ENCODE measurements at regions not wholly inside any gene's neighbourhood (a gene's known extent, or its start where the extent isn't known, plus 50 kb on each side); places are given as distances from the start of the nearest gene placed in this dataset.
"Not testable (repeated sequence)": the region's sequence is repeated elsewhere in the genome, so short reads cannot be mapped to it uniquely, and the experiment has no call there.

DNA sequence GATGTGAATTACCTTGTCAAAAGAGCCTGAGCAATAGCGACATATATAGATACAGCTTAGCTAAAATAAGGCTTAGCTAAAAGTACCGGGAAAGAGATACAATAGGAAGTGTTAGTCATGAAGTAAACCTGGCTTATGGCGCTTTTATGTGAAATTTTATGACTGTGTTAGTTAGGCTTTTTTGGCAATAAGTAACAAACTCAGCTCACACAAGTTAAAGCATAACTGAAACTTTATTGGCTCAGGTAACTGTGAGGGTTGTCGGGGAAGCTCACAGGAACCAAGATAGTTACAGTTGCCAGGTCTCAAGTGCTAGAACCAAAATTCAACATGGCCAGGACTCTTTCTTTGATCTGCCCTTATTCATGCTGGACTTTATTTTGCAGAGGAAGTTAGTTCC, 925.0 kb upstream of the GYPC start:
- in situ Hi-C loops (cut with HindIII; ENCODE audit: low sequenced_read_pairs) = no loop called here

DNA sequence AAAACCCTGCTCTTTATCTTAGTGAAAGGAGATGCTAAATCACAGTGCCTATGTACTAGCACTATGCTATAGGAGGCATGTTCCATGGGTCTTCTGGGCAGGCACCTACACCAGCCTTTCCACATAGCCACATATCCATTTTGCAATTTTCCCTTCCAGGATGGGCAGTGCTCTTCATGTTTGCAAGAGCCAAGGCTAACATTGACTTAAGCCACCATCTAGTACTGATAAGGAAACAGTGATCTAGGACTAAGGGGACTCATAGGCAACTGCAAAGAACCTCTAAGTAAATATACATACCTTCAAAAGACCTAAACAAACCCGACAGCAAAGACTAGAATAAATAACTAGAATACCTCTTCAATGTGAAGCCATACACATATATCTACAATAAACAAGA, 919.7 kb upstream of the GYPC start:
- in situ Hi-C loops (cut with HindIII; ENCODE audit: low sequenced_read_pairs) = no loop called here
- DNase-seq (ENCODE audit: low spot score) = no peak

More for the DNA sequence above, 925.0 kb upstream of the GYPC start:
- no peak for DNase-seq (ENCODE audit: low spot score)

DNA sequence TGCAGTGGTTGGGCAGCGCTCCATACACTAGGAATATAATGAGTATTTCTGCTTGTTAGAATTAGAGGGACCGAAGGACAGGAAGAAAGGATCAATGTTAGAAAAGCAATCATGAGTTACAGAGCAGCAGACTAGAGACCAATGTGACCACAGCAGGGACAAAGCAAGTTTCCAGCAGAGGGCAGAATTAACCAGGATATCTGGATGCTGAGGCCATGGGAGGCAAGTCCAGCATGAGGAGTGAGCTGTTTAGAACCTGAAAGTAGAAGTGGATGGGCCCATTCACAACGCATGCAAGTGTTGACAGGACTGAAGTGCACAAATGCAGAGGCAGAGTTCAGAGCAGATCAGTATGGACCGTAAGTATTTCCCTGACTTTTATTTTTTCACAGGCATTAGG, 910.4 kb upstream of the GYPC start:
- in situ Hi-C loops (cut with HindIII; ENCODE audit: low sequenced_read_pairs) = no loop called here
- peak; percentile 14 for DNase-seq (ENCODE audit: low spot score)

DNA sequence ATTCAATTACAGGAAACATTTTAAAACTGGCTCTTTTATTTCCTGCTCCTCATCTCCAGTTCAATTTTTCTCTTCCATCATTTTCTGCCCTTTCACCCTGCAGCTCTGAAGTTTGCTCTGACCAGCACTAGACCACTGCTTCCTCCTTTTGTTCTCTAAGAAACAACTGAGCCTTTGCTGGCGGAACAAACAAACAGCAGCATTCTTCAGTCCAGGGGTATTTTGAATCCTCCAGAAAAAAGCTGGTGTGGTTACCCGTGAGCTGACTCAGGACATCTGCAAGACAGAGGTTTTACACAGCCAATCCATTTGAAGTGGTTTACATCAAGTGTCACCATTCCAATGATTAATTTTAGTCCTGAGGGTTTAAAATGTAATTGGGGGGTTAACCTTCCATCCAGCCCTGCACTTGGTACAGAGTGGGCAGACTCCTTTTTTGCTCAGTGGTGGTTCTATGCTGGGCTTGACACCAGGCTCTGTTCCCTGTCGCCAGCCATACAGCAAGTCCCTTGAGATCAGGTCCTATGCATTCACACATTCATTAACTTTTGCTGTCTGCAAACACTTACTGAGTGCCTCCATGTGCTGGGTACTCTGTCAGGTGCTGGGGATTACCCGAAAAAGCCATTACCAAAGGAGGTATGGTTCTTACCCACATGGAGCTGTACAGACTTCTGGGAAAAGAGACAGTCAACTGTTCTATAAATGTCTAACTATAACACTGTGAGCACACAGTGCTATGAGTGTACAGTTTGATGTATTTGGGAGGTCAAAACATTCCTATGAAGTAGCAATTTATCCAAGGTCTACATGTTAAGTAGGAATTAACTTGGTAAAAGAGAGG, 909.4 kb upstream of the GYPC start:
- no peak for DNase-seq (ENCODE audit: low spot score)
- in situ Hi-C loops (cut with HindIII; ENCODE audit: low sequenced_read_pairs) = no loop called here

DNA sequence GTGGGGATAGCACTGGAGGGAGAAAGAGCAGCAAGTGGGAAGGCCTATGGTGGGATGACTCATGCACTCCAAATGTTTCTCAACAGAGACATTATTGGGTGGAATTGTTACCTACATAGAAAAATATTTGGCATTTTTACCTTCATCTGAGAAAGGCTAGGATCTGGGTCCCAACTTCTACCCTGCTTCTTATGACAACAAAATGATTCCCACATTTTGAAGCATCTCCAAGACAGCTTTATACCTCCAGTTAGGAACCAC, 908.9 kb upstream of the GYPC start:
- DNase-seq (ENCODE audit: low spot score) = no peak
- in situ Hi-C loops (cut with HindIII; ENCODE audit: low sequenced_read_pairs) = no loop called here

DNA sequence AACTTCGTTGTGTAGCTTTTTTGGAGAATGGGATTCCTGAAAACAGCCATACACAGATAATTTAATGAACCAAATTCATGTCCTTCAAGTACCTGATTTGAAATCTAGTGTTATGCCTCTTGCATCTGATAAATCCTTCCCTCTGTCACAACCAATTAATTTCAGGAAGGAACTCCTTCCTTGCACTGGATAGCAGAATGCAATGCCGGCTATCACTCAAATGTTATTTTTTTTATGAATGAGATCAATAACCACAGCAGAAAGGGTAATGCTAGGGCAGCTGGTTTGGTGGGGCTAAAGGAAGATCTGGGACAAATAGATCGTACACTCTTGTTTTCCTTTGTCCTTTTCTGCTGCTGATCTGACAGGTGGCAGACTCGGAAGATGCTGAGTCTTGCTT, 899.5 kb upstream of the GYPC start:
- DNase-seq (ENCODE audit: low spot score) = no peak
- in situ Hi-C loops (cut with HindIII; ENCODE audit: low sequenced_read_pairs) = no loop called here

DNA sequence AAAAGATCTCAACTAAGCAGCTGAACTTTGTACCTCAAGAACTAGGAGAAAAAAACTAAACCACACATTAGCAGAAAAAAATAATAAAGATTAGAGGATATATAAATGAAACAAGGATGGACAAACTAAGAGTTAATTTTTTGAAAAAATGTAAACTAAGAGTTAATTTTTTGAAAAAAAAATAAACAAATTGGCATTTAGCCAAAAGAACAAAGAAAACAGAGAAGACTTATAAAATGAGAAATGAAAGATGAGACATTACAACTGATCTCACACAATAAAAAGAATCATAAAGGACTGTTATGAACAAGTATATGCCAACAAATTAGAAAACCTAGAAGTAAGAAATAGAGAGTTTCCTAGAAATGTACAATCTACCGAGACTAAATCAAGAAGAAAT, 859.2 kb upstream of the GYPC start:
- in situ Hi-C loops (cut with HindIII; ENCODE audit: low sequenced_read_pairs) = no loop called here
- no peak for DNase-seq (ENCODE audit: low spot score)

DNA sequence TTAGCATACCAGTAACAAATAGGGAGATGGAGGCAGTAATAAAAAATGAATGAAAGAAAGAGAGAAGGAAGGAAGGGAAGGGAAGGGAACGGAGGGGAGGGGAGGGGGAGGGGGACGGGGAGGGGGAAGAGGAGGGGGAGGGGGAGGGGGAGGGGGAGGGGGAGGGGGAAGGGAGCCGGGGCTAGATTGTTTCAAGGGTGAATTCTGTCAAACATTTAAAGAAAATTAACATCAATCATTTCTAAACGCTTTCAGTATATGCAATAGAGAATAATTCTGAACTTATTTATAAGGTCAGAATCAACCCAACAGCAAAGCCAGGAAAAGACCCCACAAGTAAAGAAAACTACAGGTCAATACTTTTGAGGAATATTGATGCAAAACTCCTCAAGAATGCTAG, 858.8 kb upstream of the GYPC start:
- DNase-seq (ENCODE audit: low spot score) = no peak
- in situ Hi-C loops (cut with HindIII; ENCODE audit: low sequenced_read_pairs) = no loop called here

DNA sequence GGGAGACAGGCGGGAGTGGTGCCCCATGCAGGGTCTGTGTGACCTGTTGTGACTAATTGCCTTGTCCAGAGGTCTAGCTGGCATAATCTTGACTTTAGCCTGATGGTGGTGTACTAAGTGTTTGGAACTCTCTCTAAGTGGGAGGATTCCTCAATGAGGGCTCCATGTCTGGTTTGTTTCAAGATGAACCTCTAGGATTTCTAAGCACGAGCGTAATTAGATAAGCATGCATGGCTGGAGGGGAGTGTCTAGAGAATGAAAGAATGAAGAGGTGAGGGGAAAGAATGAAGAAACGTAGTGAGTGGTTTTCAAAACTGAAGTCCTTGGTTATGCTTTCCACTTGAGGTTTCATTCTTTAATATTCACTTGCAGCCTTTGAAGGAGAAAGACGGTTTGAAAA, 833.2 kb upstream of the GYPC start:
- no peak for DNase-seq (ENCODE audit: low spot score)
- in situ Hi-C loops (cut with HindIII; ENCODE audit: low sequenced_read_pairs) = no loop called here

DNA sequence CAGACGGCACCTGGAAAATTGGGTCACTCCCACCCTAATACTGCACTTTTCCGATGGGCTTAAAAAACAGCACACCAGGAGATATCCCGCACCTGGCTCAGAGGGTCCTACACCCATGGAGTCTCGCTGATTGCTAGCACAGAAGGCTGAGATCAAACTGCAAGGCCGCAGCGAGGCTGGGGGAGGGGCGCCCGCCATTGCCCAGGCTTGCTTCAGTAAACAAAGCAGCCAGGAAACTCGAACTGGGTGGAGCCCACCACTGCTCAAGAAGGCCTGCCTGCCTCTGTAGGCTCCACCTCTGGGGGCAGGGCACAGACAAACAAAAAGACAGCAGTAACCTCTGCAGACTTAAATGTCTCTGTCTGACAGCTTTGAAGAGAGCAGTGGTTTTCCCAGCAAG, 830.2 kb upstream of the GYPC start:
- in situ Hi-C loops (cut with HindIII; ENCODE audit: low sequenced_read_pairs); DNase-seq (ENCODE audit: low spot score): not testable (repeated sequence)

DNA sequence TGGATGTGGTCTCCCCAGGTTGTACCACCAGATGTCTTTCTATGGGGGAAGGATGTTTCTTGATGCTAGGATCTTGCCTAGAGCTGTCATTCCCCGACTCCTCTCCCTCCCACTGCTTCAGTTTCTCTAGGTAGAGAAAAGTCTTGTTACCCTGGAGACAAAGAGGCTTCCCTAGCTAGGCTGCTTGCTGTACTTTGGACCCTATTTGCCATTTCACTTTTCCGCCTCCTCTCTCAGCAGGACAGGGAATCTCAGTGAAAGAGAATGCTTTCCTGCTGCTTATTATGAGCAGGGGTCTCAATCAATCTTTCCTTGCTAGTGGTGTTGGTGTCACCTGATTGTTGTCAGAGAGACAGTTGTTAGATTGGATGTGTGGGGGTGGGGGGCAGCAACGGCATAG, 818.8 kb upstream of the GYPC start:
- in situ Hi-C loops (cut with HindIII; ENCODE audit: low sequenced_read_pairs) = no loop called here
- DNase-seq (ENCODE audit: low spot score) = no peak

DNA sequence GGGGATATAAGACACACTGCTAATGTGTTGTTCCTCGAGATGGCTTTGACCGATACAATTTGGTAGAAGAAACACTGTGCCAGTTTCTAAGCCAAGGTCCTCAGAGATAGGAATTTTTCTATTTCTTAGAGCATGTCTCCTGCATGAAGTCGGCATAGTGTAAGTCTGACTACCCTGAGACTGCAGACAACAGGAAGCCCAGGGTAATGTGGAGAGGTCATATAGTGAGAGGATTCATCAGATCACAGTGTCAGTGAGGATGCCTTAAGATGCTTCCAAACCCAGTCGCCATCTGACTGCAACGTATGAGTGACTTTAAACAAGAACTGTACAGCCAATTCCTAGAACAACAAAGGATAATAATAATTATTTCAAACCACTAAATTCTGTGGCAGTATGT, 818.3 kb upstream of the GYPC start:
- no peak for DNase-seq (ENCODE audit: low spot score)
- in situ Hi-C loops (cut with HindIII; ENCODE audit: low sequenced_read_pairs) = no loop called here

DNA sequence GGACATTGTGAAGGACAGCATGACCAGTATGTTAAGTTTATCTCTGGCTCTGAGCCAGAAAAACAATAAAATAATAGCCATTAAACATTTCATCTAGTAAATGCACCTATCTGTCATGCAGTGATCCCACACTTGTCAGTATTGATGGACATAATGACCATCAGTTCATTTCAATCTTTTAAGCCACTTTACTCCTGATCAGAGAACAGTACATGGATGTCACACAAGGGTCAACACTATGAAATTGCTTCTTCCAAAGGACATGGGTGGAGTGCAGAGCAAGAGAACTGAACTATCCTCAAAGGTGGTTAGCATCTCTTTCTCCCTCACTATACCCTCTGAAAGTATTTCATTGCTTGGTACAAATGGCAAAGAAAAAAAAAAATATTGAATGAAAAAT, 816.0 kb upstream of the GYPC start:
- in situ Hi-C loops (cut with HindIII; ENCODE audit: low sequenced_read_pairs) = no loop called here
- no peak for DNase-seq (ENCODE audit: low spot score)

DNA sequence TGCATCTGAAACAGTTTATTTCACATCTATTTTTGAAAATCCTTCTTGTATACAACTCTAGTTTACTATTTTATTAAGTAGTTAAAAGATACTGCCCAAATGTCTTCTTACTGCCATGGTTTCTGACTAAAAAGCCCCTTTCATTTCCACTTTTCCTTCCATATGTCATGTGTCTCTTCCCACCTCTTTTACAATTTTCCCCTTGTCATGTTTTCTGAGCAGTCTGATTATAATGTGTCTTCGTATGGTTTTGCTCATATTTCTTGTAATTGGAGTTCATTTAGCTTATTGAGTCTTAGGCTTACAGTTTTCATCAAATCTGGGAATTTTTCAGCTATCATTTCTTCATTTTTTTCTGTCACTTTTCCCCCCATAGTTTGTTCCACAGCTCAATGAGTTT, 813.9 kb upstream of the GYPC start:
- no peak for DNase-seq (ENCODE audit: low spot score)
- in situ Hi-C loops (cut with HindIII; ENCODE audit: low sequenced_read_pairs) = no loop called here

DNA sequence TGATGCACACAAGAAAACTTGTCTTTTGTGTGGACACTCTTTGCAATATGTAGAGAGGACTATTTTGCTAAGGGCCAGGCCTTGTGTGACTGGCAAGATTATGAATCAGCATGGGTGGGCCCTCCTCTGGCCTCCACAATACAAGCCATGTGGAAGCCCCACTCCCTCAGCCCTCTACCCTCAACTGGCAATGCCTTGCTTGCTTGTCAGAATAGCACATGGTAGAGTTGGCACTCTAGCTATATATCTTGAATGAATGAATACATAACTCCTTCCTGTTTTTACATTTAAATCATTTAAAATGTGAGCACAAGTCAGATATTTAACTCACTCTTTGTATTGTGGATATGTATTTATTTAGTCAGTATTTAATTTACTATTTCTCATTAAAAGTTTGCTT, 805.4 kb upstream of the GYPC start:
- no peak for DNase-seq (ENCODE audit: low spot score)
- in situ Hi-C loops (cut with HindIII; ENCODE audit: low sequenced_read_pairs) = no loop called here

DNA sequence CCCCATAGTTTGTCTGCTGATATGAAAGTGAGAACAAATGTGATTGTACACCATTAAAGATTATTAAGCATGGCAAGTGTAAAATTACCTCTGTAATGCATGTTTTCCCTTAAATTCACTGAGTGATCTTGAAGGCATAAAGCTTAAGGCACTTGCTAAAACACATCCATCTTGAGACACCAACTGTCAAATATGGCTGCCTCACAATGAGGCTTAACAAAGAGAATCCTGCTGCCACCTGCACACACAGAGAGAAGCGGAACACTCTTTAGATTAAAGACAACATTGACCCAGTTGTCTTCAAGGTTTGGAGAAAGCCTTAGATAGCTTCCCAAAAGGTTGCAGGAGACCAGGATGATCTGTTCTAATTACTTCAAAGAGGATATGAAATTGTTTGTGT, 803.6 kb upstream of the GYPC start:
- in situ Hi-C loops (cut with HindIII; ENCODE audit: low sequenced_read_pairs) = no loop called here
- no peak for DNase-seq (ENCODE audit: low spot score)

DNA sequence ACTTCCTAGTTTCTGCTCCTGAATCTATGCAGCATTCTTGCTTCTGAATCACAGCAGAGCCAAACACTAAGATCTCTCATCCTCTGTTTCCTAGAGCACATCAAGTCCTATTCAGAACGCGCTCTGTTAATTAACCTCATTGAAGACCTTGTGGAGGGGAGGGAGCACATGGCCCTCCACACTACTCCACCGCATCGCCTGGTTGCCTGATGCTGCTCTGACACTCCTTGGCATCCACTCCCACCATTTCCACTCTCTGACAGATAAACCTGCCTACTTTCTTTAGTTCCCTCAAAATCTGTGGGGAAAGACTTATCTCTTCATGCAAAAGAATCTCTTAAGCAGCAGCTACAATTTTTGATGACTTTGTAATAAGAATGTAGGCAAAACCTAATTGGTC, 802.3 kb upstream of the GYPC start:
- no peak for DNase-seq (ENCODE audit: low spot score)
- in situ Hi-C loops (cut with HindIII; ENCODE audit: low sequenced_read_pairs) = no loop called here

DNA sequence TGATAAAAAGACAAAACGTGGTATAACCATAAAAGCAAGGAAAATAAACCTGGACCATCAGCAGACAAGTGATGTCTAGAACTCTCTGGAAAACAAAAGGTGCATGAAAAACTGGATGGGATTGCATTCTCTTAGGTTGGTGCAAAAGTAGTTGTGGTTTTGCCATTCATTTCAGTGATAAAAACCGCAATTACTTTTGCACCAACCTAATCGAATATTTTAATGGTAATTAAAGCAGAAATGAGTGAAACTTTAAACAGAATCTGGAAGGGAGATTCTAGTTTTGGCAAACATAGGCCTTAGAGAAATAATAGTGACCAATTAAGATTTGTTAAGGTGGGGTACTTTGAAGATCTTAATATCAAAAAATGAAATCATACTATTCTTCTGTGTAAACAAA, 800.8 kb upstream of the GYPC start:
- in situ Hi-C loops (cut with HindIII; ENCODE audit: low sequenced_read_pairs) = no loop called here
- no peak for DNase-seq (ENCODE audit: low spot score)

DNA sequence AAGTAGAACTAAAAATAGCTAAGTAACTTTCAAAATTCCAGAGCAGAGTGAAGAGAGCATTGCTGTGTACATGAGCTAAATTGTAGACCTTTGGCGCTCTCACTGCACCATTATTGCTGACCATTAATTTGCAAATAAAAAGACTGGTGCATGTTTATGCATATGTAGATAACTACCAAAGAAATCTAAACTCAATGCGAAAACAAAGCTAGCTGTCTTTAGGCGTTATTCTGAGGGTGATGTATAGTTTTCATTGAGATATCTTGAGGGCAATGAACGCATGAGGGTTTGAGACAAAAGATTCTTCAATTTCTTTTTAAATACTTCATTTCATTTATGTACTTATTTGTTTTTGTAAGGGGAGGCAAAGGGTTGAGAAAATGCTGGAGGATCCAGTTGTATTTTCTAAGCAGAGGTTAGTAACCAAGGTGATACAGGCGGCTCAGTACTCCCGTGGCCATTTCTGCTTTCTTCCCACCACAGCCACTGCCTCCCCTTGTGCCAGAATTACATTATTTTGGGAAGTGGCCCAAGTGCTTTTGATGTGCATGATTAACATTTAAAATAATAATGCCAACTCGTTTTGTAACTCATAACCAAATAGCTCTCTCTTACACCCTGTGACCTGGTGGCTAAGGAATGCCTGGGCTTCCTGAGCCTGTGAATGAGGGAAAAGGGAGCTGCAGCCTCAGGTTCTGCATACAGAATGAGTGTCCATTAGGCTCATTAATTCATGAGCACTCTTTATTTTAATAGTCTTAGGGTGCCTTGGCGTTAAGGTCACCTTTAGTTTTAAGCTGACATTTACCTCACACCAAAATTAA, 797.8 kb upstream of the GYPC start:
- no peak for DNase-seq (ENCODE audit: low spot score)
- in situ Hi-C loops (cut with HindIII; ENCODE audit: low sequenced_read_pairs) = no loop called here

DNA sequence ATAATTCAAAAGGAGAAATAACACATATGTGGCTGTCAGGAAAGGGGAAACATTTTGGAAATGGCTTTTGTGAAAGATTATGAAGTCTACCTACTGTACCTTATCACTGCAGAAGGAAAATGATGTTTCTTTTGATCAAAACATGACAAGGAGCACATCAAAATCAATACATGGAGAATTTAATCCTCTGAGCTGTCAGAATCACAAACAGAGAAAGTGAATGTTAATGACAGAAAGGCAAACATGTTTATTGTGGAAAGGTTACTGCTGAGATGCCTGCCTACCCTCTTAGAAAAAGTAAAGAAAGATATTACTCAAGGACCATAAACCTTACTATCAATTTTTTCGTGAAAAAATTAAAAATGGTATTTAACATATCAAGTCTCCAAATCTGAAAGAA, 794.5 kb upstream of the GYPC start:
- in situ Hi-C loops (cut with HindIII; ENCODE audit: low sequenced_read_pairs) = no loop called here

DNA sequence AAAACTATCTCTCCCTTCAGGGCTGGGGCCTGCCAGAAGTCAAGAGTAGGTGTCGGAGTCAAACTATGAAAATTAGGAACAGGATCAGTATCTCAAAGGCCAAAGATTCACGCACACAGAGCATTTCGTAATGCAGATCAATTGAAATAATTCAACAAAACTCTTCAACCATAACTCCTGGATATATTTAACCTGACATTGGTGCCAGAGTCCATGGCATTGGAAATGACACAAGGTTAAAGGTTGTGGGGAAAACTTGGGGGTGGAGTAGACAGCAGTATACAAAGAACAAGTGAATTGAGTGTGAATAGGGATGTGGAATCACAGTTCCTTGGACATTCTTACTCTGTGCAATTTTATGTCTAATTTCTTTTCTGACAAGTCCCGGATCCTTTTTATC, 788.0 kb upstream of the GYPC start:
- in situ Hi-C loops (cut with HindIII; ENCODE audit: low sequenced_read_pairs) = no loop called here

More for the DNA sequence above, 794.5 kb upstream of the GYPC start:
- no peak for DNase-seq (ENCODE audit: low spot score)

More for the DNA sequence above, 788.0 kb upstream of the GYPC start:
- DNase-seq (ENCODE audit: low spot score) = no peak

Data from G401 (cell line).